GM21619 (cell line): ENCODE measurements at regions not wholly inside any gene's neighbourhood (a gene's known extent, or its start where the extent isn't known, plus 50 kb on each side); places are given as distances from the start of the nearest gene placed in this dataset.
"Not testable (repeated sequence)": the region's sequence is repeated elsewhere in the genome, so short reads cannot be mapped to it uniquely, and the experiment has no call there.

Experiments
- ATAC-seq: cut with Tn5 transposase; IDR thresholded peaks from one replicate; pipeline ENCODE4 v1.9.1; 2021; ENCODE audit not compliant: unreplicated experiment

DNA sequence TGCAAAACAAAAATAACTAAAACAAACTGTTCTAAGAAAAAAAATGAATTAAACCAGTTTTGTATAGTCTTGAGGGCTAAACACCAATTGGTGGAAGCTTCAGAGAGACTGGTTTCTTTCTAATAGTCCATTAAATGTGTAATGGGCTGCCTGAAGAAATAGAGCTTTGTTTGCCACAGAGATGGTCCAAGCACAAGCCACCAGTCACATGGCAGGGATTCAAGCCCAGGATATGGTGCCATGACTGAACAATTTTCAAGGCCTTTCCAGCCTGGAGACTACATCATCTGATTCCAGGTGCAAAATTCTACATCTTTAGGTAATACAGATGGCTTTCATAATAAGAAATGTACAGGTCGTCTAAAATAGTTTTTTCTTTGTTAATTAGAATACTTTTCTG, 355.3 kb downstream of the NR2F1-AS1 start:
- ATAC-seq = no peak

DNA sequence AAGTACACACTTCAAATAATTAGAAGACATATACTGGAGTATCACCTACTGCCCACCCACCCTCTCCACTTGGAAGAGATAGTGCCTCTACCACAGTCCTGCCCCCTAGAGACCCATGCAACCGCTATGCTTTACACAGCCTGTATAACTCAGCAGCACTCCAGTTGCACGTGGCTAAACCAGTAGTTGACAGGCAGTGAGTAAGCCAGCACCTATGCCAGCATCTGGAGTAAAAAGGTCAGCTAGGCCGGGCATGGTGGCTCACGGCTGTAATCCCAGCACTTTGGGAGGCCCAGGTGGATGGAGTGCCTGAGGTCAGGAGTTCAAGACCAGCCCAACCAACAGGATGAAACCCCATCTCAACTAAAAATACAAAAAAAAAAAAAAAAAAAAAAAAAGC, 356.4 kb downstream of the NR2F1-AS1 start:
- ATAC-seq = no peak

DNA sequence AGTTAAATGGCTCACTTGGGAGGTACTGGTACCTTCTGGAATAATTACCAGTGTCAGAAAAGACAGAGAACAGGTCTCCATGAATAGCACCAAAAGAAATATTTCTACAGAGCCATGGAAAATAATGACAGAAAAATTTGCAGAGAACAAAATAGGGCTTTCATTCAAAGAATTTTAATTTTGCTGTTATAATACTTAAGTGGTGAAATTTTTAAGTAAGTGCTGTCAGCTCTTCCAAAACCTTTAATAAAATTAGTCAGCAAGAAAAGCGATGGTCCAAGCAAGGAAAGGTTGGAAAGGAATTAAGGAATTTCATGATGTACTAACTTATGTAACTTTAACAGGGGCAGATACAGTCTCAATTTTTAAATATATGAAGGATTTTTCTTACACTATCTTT, 359.2 kb downstream of the NR2F1-AS1 start:
- ATAC-seq = no peak

DNA sequence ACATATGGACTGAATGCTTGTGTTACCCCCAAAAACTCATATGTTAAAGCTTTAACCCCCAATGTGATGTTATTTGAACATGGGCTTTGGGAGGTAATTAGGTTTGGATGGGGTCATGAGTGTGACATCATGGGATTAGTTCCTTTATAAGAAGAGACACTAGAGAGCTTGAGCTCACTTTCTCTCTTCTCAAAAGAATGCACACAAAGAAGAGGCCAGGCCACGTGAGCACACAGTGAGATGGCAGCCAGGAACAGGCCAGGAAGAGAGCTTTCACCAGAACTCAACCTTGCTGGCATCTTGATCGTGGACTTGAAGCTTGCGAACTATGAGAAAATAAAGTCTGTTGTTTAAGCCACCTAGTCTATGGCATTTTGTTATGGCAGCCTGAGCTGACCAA, 360.6 kb downstream of the NR2F1-AS1 start:
- no peak for ATAC-seq

- no peak for ATAC-seq
Observed at GRCh38 chr5:93219641-93220145, 361.3 kb downstream of the NR2F1-AS1 start.

DNA sequence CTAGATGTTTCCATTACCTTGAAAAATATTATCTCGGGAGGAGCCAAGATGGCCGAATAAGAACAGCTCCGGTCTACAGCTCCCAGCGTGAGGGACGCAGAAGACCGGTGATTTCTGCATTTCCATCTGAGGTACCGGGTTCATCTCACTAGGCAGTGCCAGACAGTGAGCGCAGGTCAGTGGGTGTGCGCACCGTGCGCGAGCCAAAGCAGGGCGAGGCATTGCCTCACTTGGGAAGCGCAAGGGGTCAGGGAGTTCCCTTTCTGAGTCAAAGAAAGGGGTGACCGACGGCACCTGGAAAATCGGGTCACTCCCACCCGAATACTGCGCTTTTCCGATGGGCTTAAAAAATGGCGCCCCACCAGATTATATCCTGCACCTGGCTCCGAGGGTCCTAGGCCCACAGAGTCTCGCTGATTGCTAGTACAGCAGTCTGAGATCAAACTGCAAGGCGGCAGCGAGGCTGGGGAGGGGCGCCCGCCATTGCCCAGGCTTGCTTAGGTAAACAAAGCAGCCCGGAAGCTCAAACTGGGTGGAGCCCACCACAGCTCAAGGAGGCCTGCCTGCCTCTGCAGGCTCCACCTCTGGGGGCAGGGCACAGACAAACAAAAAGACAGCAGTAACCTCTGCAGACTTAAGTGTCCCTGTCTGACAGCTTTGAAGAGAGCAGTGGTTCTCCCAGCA, 367.8 kb downstream of the NR2F1-AS1 start:
- ATAC-seq = not testable (repeated sequence)

DNA sequence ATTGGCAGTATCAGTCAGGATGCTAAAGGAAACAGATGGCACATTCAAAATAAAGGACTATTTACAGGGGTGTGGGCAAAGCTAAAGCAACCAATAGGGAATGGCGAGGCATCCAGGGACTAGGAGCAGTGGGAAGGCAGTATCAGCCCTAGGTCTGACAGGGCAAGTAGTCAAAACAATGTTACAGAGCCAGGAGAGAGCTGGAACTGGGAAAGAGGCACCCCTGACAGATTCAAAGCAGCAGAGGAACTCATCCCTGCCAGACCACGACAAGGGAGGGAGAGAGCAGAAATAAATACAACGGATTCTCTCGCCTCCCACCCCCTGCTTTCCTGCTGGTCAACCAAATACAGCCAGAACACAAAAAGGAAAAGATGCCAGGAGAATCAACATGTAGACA, 371.5 kb downstream of the NR2F1-AS1 start:
- no peak for ATAC-seq

GRCh38 chr5:93208141-93208751, 372.8 kb downstream of the NR2F1-AS1 start:
- no peak for ATAC-seq

- ATAC-seq = no peak
Observed at GRCh38 chr5:93206203-93206602, 374.8 kb downstream of the NR2F1-AS1 start.

- no peak for ATAC-seq
Observed at GRCh38 chr5:93201061-93201460, 380.0 kb downstream of the NR2F1-AS1 start.

- ATAC-seq = no peak
Observed at GRCh38 chr5:93196986-93197385, 384.0 kb downstream of the NR2F1-AS1 start.

- no peak for ATAC-seq
Observed at GRCh38 chr5:93193431-93194347, 387.3 kb downstream of the NR2F1-AS1 start.

- no peak for ATAC-seq
Observed at GRCh38 chr5:93192683-93193082, 388.3 kb downstream of the NR2F1-AS1 start.

GRCh38 chr5:93192087-93192486, 388.9 kb downstream of the NR2F1-AS1 start:
- no peak for ATAC-seq

DNA sequence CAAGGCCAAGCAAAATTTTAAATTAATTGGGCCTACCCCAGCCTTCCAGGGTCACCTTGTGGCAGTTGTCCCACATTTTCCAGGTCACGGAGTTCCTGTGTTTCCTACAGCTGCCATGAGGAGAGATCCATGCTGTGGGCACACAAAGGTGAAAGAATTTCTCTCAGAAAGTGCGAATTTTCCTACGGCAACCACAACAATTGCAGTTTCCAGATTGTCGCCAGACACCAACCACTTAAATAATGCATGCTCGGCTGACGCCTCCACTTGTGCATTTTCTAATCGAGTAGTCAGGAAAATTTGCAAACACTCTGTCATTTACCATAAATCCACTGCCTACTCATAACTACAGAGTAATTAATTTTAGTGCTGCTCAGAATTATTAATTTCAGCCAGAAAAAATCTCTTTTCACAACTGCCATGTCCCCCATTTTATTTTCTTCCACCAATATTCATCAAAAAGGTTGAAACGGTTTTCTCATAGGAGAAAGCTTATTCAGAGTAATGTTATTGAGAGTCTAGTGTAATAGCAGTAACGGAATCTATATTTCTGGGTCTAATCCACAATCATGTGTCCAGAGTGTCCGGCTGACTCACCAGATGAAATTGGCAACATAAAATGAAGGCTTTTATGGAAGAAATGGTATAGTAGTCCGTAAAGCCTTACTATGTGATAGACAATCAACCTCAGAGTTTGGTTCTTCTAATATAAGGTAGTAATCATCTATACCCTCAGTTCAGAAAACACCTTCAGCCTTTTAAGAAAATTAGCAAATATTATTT, 389.8 kb downstream of the NR2F1-AS1 start:
- no peak for ATAC-seq

DNA sequence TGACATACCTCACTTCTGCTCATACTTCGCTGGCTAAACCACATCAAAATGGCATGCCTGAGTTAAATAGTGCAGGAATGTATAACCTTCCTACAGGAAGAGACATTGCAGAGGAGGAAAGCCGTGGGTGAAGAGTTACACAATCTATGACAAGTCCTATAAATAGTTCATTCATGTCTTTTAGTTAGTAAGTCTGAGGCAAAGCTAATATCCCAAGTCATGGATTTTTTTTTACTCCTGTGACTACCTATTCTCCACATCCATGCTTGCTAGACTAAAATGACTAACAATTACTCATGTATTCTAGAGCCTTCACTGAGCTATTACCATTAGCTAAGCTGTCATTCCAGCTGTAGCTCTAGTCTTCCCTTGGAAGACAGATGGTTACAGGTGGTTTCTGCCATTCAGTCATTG, 391.3 kb downstream of the NR2F1-AS1 start:
- no peak for ATAC-seq

DNA sequence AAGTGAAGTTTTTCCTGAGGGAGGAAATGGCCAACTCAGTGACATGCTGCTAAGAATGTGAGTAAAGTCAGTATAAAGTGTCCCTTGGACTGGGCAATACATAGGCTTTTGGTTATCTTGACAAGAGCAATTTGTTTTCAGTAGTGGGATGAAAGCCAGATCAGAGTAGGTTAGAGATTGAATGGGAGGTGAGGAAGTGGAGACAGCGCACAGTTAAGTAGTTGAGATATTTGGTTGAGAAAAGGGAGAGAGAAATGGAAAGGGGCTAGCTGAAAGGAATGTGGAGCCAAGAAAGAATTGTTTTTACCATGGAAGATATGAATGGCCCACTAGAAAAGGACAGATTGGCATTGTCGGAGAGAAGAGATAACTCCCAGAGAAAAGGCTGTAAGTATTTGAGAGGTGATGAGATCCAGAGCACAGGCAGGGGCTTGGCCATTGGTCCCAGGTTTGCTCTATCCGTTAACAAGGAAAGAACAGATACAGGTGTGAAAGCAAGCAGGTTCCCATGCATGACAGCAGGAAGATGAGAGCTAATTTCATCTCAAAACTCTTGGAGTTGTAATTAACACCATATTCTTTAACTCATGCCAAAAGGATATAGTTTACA, 392.0 kb downstream of the NR2F1-AS1 start:
- no peak for ATAC-seq

GRCh38 chr5:93186076-93186682, 394.8 kb downstream of the NR2F1-AS1 start:
- ATAC-seq = no peak

DNA sequence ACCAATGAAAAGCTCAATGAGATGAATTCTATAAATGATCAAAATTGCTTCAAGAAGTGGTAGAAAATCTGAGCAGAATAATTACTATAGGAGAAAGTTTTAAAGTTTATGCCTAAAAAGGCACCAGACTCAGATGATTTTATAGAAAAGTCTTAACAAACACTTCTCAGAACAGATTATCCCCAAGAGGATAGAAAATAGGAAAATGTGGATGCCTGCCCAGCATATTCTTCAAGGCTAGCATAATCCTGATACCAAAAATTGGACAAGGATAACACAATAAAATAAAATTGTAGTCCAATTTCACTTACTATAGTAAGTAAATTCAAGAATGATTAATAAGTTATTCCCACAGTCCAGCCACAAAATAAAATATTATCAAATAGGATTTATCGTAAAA, 397.0 kb downstream of the NR2F1-AS1 start:
- no peak for ATAC-seq

DNA sequence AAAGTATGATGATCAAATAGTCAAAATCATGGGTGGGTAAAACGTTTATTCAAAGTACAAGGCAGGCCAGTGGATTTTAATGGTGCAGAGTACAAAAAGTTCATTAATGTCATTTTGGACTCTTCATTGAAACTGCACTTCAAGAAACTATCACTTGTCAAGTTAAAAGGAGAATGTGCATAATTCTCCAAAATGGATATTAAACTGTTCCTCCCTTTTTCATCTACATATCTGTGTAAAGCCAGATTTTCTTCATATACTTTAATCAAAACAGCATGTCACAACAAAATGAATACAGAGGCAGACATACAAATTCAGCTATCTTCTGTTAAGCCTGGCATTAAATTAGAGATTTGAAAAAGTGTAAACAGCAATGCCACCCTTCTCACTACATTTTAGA, 401.6 kb downstream of the NR2F1-AS1 start:
- ATAC-seq = no peak
